HEK293 (cell line): ENCODE measurements at regions not wholly inside any gene's neighbourhood (a gene's known extent, or its start where the extent isn't known, plus 50 kb on each side); places are given as distances from the start of the nearest gene placed in this dataset.

ENCODE experiments used
- CTCF ChIA-PET: fragments of 350-600 bp; formaldehyde crosslinking; extraction: SDS; loops from one replicate; lab custom pipeline; 2021; ENCODE audit warnings: antibody characterized with exemption; lab: Yijun Ruan, JAX
- POLR2A ChIA-PET: fragments of 300-600 bp; formaldehyde crosslinking; extraction: SDS; loops from one replicate; lab custom pipeline; 2020; ENCODE audit warnings: antibody characterized with exemption, inconsistent platforms; lab: Yijun Ruan, JAX
- H3K27ac ChIP-seq: fragments of 200-500 bp; sonication (Bioruptor generic); 2 replicates; pipeline ENCODE4 v1.5.1; 2014; ENCODE audit warnings: low read depth, low read length, control low read depth, inconsistent platforms; ENCODE audit errors: extremely low read depth
- H3K36me3 ChIP-seq, 2 experiments: fragments of 200-500 bp in 1 of 2; sonication (Bioruptor generic) in 1 of 2; 1 replicate in 1 of 2; 2 replicates in 1 of 2; pipeline ENCODE4 v1.5.1; 2014 to 2017; ENCODE audit warnings: inconsistent platforms in 2 of 2, low read length in 2 of 2; ENCODE audit not compliant: control insufficient read depth in 2 of 2, insufficient read depth in 1 of 2
- H3K4me1 ChIP-seq: fragments of 200-500 bp; sonication (Bioruptor generic); 2 replicates; pipeline ENCODE4 v1.5.1; 2014; ENCODE audit warnings: mild to moderate bottlenecking, low read length, inconsistent platforms; ENCODE audit not compliant: control insufficient read depth, insufficient read depth
- H3K4me3 ChIP-seq: 2 replicates; pipeline ENCODE4 v1.5.1; 2011; ENCODE audit warnings: low read depth, mild to moderate bottlenecking, control low read depth, low read length, moderate library complexity
- H3K9me3 ChIP-seq: fragments of 200-500 bp; sonication (Bioruptor generic); 2 replicates; pipeline ENCODE4 v1.5.1; 2014; ENCODE audit warnings: low read depth, low read length, inconsistent platforms; ENCODE audit not compliant: control insufficient read depth, insufficient read depth
- GLI4 ChIP-seq: fragments of 450-650 bp; formaldehyde crosslinking; IDR thresholded peaks from 2 replicates; pipeline ENCODE4 v1.5.1; 2016; ENCODE audit warnings: missing biosample characterization, missing genetic modification characterization
- GLIS1 ChIP-seq: fragments of 450-650 bp; formaldehyde crosslinking; IDR thresholded peaks from 2 replicates; pipeline ENCODE4 v1.5.1; 2016; ENCODE audit warnings: missing biosample characterization, missing genetic modification characterization
- KLF16 ChIP-seq: fragments of 450-650 bp; formaldehyde crosslinking; IDR thresholded peaks from 2 replicates; pipeline ENCODE4 v1.5.1; 2017; ENCODE audit warnings: missing biosample characterization, missing genetic modification characterization
- ZBTB20 ChIP-seq: fragments of 450-650 bp; formaldehyde crosslinking; IDR thresholded peaks from 2 replicates; pipeline ENCODE4 v1.5.1; 2016; ENCODE audit warnings: missing biosample characterization, missing genetic modification characterization
- ZBTB6 ChIP-seq: fragments of 450-650 bp; formaldehyde crosslinking; IDR thresholded peaks from 2 replicates; pipeline ENCODE4 v1.5.1; 2017; ENCODE audit warnings: missing biosample characterization, missing genetic modification characterization
- ZNF114 ChIP-seq: fragments of 450-650 bp; formaldehyde crosslinking; IDR thresholded peaks from 2 replicates; pipeline ENCODE4 v1.5.0; 2017; ENCODE audit warnings: missing biosample characterization, missing genetic modification characterization
- ZNF157 ChIP-seq: fragments of 450-650 bp; formaldehyde crosslinking; IDR thresholded peaks from 2 replicates; pipeline ENCODE4 v1.5.1; 2016; ENCODE audit warnings: missing biosample characterization, missing genetic modification characterization
- ZNF16 ChIP-seq: fragments of 450-650 bp; formaldehyde crosslinking; IDR thresholded peaks from 2 replicates; pipeline ENCODE4 v1.5.1; 2016; ENCODE audit warnings: low read depth, missing biosample characterization, missing genetic modification characterization
- ZNF18 ChIP-seq: fragments of 450-650 bp; formaldehyde crosslinking; IDR thresholded peaks from 2 replicates; pipeline ENCODE4 v1.5.1; 2016; ENCODE audit warnings: missing biosample characterization, missing genetic modification characterization
- ZNF214 ChIP-seq: fragments of 450-650 bp; formaldehyde crosslinking; IDR thresholded peaks from 2 replicates; pipeline ENCODE4 v1.5.1; 2017; ENCODE audit warnings: missing biosample characterization, mild to moderate bottlenecking, missing genetic modification characterization, borderline replicate concordance
- ZNF449 ChIP-seq: fragments of 450-650 bp; formaldehyde crosslinking; IDR thresholded peaks from 2 replicates; pipeline ENCODE4 v1.5.1; 2017; ENCODE audit warnings: missing biosample characterization, mild to moderate bottlenecking, missing genetic modification characterization, moderate library complexity
- ZNF560 ChIP-seq: fragments of 450-650 bp; formaldehyde crosslinking; IDR thresholded peaks from 2 replicates; pipeline ENCODE4 v1.5.1; 2017; ENCODE audit warnings: missing biosample characterization, missing genetic modification characterization, borderline replicate concordance

GRCh38 chr2:120802158-120802557 lies 66.5 kb downstream of the GLI2 start:
- no peak for TF ChIP-seq ZNF560 (tag by site-specific recombination)
- CTCF ChIA-PET = interaction anchor here (1.0 kb wide), 1 partner anchor 8 kb away, joined by 3 read pairs; no protein-coding TSS in a partner anchor

GRCh38 chr2:120802867-120803484 lies 67.3 kb downstream of the GLI2 start:
- Histone ChIP-seq H3K9me3 (no peaks in the 10 kb centered on the region), H3K4me1 (no peaks in the 10 kb centered on the region; the same call in 1 of the 2 replicates), H3K4me3 (no peak overlapping the region), H3K27ac (no peak overlapping the region), H3K36me3 (peaks cover 0 to 8% of the 10 kb centered on the region in 2 experiments; a peak in 1 of 3 replicates)
- ChIA-PET POLR2A (no interaction called here), CTCF (no interaction called here)
- TF ChIP-seq GLIS1 (tag by site-specific recombination) (peak; percentile 82), ZNF214 (no peak)

More at GRCh38 chr2:120802158-120802557, 66.5 kb downstream of the GLI2 start:
- Histone ChIP-seq H3K36me3 (peaks cover 0 to 8% of the 10 kb centered on the region in 2 experiments; a peak in 1 of 3 replicates), H3K9me3 (no peaks in the 10 kb centered on the region), H3K4me1 (no peaks in the 10 kb centered on the region; the same call in 1 of the 2 replicates), H3K27ac (no peak overlapping the region), H3K4me3 (no peak overlapping the region)
- POLR2A ChIA-PET = interaction anchor here (0.5 kb wide), 1 partner anchor 24 kb away, joined by 3 read pairs; no protein-coding TSS in a partner anchor

GRCh38 chr2:120803764-120804335 lies 68.2 kb downstream of the GLI2 start:
- Histone ChIP-seq H3K4me1 (no peaks in the 10 kb centered on the region; the same call in 1 of the 2 replicates), H3K27ac (no peak overlapping the region), H3K9me3 (no peaks in the 10 kb centered on the region), H3K4me3 (no peak overlapping the region), H3K36me3 (peaks cover 0 to 13% of the 10 kb centered on the region in 2 experiments; a peak in 1 of 3 replicates)
- POLR2A ChIA-PET = no interaction called here
- CTCF ChIA-PET = no interaction called here
- TF ChIP-seq ZBTB20 (tag by site-specific recombination) = 0 out of 2 replicates have a peak, but pooled peaks have one; percentile 30
- TF ChIP-seq ZNF114 = no peak
- peak; percentile 55; the same call in 1 of the 2 replicates for TF ChIP-seq ZNF449 (tag by site-specific recombination)

- Histone ChIP-seq H3K4me1 (peaks cover 4% of the 10 kb centered on the region), H3K36me3 (peaks cover 0 to 13% of the 10 kb centered on the region in 2 experiments; a peak in 1 of 3 replicates), H3K27ac (no peak overlapping the region), H3K4me3 (no peak overlapping the region), H3K9me3 (no peaks in the 10 kb centered on the region)
- ChIA-PET CTCF (no interaction called here), POLR2A (no interaction called here)
- no peak for TF ChIP-seq ZNF449 (tag by site-specific recombination)
- TF ChIP-seq ZBTB6 (tag by site-specific recombination) = no peak
- no peak for TF ChIP-seq ZNF16 (tag by site-specific recombination)
- no peak for TF ChIP-seq ZNF18 (tag by site-specific recombination)
- TF ChIP-seq GLIS1 (tag by site-specific recombination) = 0 out of 2 replicates have a peak, but pooled peaks have one; percentile 8
- no peak for TF ChIP-seq KLF16 (tag by site-specific recombination)
- no peak for TF ChIP-seq GLI4 (tag by site-specific recombination)
- no peak for TF ChIP-seq ZNF157 (tag by site-specific recombination)
Measured at GRCh38 chr2:120804459-120804858, 68.8 kb downstream of the GLI2 start.
